Memory B cell (primary cell): ENCODE measurements at regions not wholly inside any gene's neighbourhood (a gene's known extent, or its start where the extent isn't known, plus 50 kb on each side); places are given as distances from the start of the nearest gene placed in this dataset.
"Not testable (repeated sequence)": the region's sequence is repeated elsewhere in the genome, so short reads cannot be mapped to it uniquely, and the experiment has no call there.

ENCODE experiments used
- ATAC-seq: fragments of 150-1000 bp; cut with Tn5 transposase; 2 replicates; pipeline ENCODE4 v1.10.0; 2021; ENCODE audit warnings: low read depth, mild to moderate bottlenecking, moderate library complexity
- DNase-seq, 2 donors: peaks; one replicate each; pipeline ENCODE4 v3.0.0; 2022; ENCODE audit warnings: low spot score in 2 of 2
- H3K27ac Mint-ChIP-seq: one replicate; pipeline ENCODE4 v1.8.0; 2022; ENCODE audit warnings: mild to moderate bottlenecking, moderate library complexity, mixed read lengths
- H3K27me3 Mint-ChIP-seq: one replicate; pipeline ENCODE4 v1.8.0; 2022; ENCODE audit warnings: mixed read lengths
- H3K36me3 Mint-ChIP-seq: one replicate; pipeline ENCODE4 v1.8.0; 2022; ENCODE audit warnings: mild to moderate bottlenecking, mixed read lengths
- H3K4me1 Mint-ChIP-seq: one replicate; pipeline ENCODE4 v1.8.0; 2022; ENCODE audit warnings: mixed read lengths
- H3K4me3 Mint-ChIP-seq: one replicate; pipeline ENCODE4 v1.8.0; 2022; ENCODE audit warnings: mild to moderate bottlenecking, moderate library complexity, mixed read lengths
- H3K9me3 Mint-ChIP-seq: one replicate; pipeline ENCODE4 v1.8.0; 2022; ENCODE audit warnings: mixed read lengths

DNA sequence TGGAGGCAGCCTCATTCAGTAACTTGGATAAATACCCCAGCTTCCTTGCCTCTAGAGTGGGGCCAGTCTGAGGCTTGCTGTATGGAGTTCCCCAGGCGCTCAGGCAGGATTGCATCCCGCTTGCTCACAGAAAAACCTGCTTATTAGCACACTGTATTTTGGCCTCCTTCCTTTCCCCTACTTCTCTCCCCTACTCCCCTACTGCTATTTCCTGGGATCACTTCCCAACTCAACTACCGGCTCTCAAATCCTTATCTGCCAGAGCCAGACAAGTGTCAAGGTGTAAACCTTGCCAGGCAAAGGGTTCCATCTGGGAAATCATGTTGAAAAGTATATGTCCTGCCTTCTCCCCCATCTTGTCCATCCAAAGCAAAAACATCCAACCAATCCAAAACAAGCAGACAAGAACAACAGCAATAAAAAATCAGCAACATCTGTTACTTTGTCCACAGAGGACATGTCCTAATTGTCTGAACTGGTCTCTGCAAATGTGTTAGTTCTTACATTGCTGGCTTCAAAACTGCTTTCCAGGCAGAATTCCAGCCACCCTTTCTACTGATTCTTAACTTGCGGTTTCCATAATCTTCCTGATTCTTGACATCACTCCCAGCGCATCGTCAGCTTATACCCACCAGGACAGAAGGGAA is 164.1 kb upstream of the SEMA6A start:
- no peaks in the 10 kb centered on the region for H3K4me1 Mint-ChIP-seq
- no peaks in the 10 kb centered on the region for H3K36me3 Mint-ChIP-seq
- no peak overlapping the region for H3K4me3 Mint-ChIP-seq
- H3K27me3 Mint-ChIP-seq: peaks cover 5% of the 10 kb centered on the region
- H3K9me3 Mint-ChIP-seq: peaks cover 3% of the 10 kb centered on the region
- no peak for DNase-seq
- ATAC-seq: no peak
- no peak overlapping the region for H3K27ac Mint-ChIP-seq

GRCh38 chr5:116738239-116738614 is 163.6 kb upstream of the SEMA6A start:
- Mint-ChIP-seq H3K4me1 (no peaks in the 10 kb centered on the region), H3K27ac (no peak overlapping the region), H3K36me3 (no peaks in the 10 kb centered on the region), H3K4me3 (no peak overlapping the region), H3K27me3 (peaks cover 5% of the 10 kb centered on the region), H3K9me3 (no peaks in the 10 kb centered on the region)
- no peak for DNase-seq
- ATAC-seq: no peak

DNA sequence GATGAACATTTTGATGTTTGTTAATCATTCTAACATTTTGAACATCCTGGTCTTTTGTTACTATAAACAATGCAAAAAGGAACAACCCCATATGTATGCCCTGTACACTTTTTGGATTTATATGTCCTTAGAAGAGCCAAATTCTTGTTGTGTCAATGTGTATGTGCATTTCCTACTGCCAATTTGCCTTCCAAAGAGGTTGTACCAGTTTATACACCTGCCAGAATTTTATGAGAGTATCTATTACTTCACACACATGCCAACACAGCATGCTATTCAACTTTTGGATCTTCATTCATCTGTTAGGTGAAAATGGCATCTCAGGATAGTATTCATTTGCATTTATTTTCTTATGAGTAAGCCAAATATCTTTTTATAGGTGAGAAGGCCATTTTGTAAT is 162.0 kb upstream of the SEMA6A start:
- no peak for ATAC-seq
- Mint-ChIP-seq H3K27ac (no peak overlapping the region), H3K4me1 (no peaks in the 10 kb centered on the region), H3K36me3 (no peaks in the 10 kb centered on the region), H3K4me3 (no peak overlapping the region), H3K9me3 (no peaks in the 10 kb centered on the region), H3K27me3 (peaks cover 6% of the 10 kb centered on the region)
- DNase-seq: no peak

DNA sequence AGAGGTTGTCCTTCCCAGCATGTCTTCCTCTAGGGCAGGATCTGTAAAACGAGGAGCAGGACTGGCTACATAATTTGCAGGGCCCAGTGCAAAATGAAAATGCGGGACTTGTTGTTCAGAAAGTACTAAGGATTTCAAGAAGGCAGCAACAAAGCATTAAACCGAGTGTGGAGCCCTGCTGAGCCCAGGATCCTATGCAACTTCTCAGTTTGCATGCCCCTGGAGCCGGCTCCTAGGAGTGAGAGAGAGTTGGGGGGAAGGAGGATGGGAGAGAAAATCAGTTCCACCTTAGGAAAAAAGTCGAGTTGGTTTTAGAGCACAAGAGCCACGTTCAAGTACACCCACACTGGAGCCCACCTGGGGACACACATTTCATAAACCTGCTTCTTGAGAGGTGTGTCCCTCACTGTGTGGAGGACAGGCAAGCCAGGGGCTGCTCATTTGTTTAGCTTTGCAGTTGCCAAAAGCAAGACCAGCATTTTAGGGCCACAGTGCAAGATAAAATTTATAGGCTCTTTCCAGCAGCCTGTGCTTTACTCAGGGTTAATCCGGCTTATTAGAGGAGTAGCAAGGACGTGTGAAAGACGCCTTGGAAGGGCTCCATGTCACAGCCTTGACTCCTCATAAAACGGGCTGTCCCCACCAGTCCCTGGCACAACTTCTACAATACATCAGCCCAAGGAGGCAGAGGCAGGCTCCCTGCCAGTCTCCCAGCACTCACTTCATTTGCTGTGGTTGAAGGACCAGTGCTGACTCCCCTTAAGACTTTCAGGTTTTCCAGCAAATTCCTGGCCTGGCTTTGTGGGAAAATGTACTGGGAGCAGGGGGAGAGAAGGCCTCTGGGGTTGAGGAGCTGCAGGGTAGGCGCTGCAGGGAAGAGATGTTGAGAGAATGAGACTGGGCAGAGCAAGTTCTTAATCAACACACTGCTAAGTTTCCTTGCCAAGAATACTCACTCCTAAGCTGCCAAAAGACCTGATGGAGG is 159.7 kb upstream of the SEMA6A start:
- ATAC-seq: no peak

DNA sequence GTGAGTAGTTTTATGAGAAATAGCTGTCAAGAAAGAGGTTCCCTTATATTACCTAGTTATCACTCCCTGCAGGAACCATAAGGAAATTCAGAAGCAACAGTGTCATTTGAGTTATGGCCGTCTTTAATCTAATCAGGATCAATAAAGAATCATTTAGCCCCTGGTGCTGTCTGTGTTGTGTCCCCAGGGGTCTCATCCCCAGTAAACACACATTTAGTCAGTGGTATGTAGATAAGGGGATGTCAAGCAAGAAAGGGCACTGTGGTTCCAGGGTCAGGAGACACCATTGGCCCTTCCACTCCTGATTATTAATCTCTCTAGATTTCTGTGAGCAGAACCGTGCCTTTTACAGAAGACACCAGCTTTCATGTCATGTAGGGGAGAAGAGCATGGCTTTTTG is 158.0 kb upstream of the SEMA6A start:
- H3K4me1 Mint-ChIP-seq: no peaks in the 10 kb centered on the region
- H3K4me3 Mint-ChIP-seq: no peak overlapping the region
- no peaks in the 10 kb centered on the region for H3K9me3 Mint-ChIP-seq
- DNase-seq: no peak
- ATAC-seq: no peak
- no peak overlapping the region for H3K27ac Mint-ChIP-seq
- peaks cover 4% of the 10 kb centered on the region for H3K27me3 Mint-ChIP-seq
- no peaks in the 10 kb centered on the region for H3K36me3 Mint-ChIP-seq

More for the DNA sequence above, 159.7 kb upstream of the SEMA6A start:
- peaks cover 4% of the 10 kb centered on the region for H3K27me3 Mint-ChIP-seq
- H3K9me3 Mint-ChIP-seq: no peaks in the 10 kb centered on the region
- H3K36me3 Mint-ChIP-seq: no peaks in the 10 kb centered on the region
- no peaks in the 10 kb centered on the region for H3K4me1 Mint-ChIP-seq
- H3K4me3 Mint-ChIP-seq: no peak overlapping the region
- no peak for DNase-seq
- no peak overlapping the region for H3K27ac Mint-ChIP-seq

- H3K4me1 Mint-ChIP-seq: no peaks in the 10 kb centered on the region
- no peak overlapping the region for H3K27ac Mint-ChIP-seq
- no peak for ATAC-seq
- H3K27me3 Mint-ChIP-seq: peaks cover 6% of the 10 kb centered on the region
- no peaks in the 10 kb centered on the region for H3K36me3 Mint-ChIP-seq
- H3K4me3 Mint-ChIP-seq: no peak overlapping the region
- DNase-seq: no peak
- H3K9me3 Mint-ChIP-seq: no peaks in the 10 kb centered on the region
These were observed 156.8 kb upstream of the SEMA6A start for GRCh38 chr5:116731432-116731831.

- Mint-ChIP-seq H3K4me1 (no peaks in the 10 kb centered on the region), H3K9me3 (no peaks in the 10 kb centered on the region), H3K27me3 (peaks cover 6% of the 10 kb centered on the region), H3K4me3 (no peak overlapping the region), H3K36me3 (no peaks in the 10 kb centered on the region), H3K27ac (no peak overlapping the region)
- no peak for DNase-seq
- no peak for ATAC-seq
These were observed 156.1 kb upstream of the SEMA6A start for GRCh38 chr5:116730706-116731105.

DNA sequence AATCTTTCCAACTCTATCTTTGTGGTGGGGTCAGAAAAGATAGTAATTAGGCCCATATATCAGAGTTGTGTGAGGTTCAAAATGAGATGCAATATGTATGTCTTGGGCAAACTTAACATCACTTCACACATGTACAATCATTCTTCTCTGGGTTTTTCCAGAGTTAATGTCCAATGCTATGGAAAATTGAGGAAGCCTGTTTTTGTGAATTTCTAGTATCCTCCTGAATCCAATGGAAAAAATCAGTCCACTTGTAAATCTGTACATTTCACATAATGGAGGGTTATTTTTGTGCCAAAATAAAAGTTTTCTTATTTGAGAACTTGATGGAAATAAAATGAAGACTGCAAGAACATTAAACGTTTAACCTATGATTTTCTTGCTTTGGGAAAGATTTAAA is 155.6 kb upstream of the SEMA6A start:
- H3K9me3 Mint-ChIP-seq: no peaks in the 10 kb centered on the region
- no peaks in the 10 kb centered on the region for H3K4me1 Mint-ChIP-seq
- H3K27ac Mint-ChIP-seq: no peak overlapping the region
- peaks cover 6% of the 10 kb centered on the region for H3K27me3 Mint-ChIP-seq
- H3K4me3 Mint-ChIP-seq: no peak overlapping the region
- DNase-seq (no peak), ATAC-seq (no peak)
- H3K36me3 Mint-ChIP-seq: no peaks in the 10 kb centered on the region

- Mint-ChIP-seq H3K27me3 (peaks cover 6% of the 10 kb centered on the region), H3K4me3 (no peak overlapping the region), H3K27ac (no peak overlapping the region), H3K4me1 (no peaks in the 10 kb centered on the region), H3K36me3 (no peaks in the 10 kb centered on the region), H3K9me3 (no peaks in the 10 kb centered on the region)
- DNase-seq: no peak
- ATAC-seq: no peak
These were observed 152.6 kb upstream of the SEMA6A start for GRCh38 chr5:116727248-116727647.

DNA sequence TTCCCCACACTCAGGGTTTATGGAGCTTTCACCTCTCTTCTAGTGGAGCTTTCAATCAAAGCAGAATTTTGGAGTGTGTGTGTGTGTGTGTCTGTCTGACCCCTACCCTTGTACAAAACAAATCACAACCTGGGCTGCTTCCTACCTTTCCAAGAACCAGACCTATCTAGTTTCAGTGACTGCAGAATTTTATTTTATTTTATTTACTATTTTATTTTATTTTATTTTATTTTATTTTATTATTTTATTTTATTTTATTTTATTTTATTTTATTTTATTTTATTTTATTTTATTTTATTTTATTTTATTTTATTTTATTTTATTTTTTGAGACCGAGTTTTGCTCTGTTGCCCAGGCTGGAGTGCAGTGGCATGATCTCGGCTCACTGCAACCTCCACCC is 151.6 kb upstream of the SEMA6A start:
- H3K27ac Mint-ChIP-seq, ATAC-seq, H3K9me3 Mint-ChIP-seq, H3K36me3 Mint-ChIP-seq, H3K27me3 Mint-ChIP-seq, H3K4me1 Mint-ChIP-seq, DNase-seq, H3K4me3 Mint-ChIP-seq: not testable (repeated sequence)

DNA sequence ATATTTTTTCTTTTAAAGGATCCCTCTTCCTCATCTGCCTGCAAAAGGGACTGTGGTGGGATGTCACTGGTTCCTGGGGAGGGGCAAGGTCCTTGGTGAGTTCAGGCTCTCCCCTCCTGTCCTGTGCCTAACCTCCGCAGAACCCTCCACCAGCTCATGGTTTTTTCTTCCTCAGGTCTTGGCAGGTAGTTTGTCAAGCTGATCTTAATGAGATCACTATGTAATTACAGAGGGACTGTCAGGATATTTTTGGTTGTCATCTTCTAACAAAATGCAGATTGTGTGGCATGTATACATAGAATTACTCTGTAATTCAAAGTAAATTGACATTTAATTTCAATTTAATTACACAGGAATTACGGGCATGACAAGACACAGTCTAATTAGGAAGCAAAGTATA is 150.3 kb upstream of the SEMA6A start:
- Mint-ChIP-seq H3K27me3 (peaks cover 3% of the 10 kb centered on the region), H3K4me3 (no peak overlapping the region), H3K9me3 (no peaks in the 10 kb centered on the region), H3K4me1 (no peaks in the 10 kb centered on the region), H3K27ac (no peak overlapping the region), H3K36me3 (no peaks in the 10 kb centered on the region)
- DNase-seq (no peak), ATAC-seq (no peak)

GRCh38 chr5:116722651-116723050 is 148.0 kb upstream of the SEMA6A start:
- DNase-seq: no peak
- Mint-ChIP-seq H3K4me3 (no peak overlapping the region), H3K9me3 (no peaks in the 10 kb centered on the region), H3K36me3 (no peaks in the 10 kb centered on the region), H3K27ac (no peak overlapping the region), H3K27me3 (peaks cover 4% of the 10 kb centered on the region), H3K4me1 (no peaks in the 10 kb centered on the region)
- no peak for ATAC-seq

DNA sequence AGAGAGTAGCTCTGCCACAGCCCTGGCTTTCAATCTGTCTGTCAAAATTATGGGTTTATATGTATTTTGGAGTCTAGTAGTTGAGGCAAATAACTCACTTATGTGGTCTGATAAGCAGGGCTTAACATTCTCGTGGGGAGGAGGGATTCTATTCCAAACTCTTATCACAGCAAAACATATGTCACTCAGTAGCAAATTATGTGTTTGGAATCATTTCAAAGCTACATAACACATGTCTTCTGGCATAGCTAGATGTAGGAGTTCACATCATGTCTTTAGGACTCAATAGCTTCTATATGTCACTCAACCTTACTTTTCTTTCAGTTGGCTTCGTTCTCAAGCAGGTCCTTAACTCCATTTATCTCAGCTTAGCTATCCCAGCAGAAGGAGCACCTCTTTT is 144.5 kb upstream of the SEMA6A start:
- H3K9me3 Mint-ChIP-seq: peaks cover 2% of the 10 kb centered on the region
- H3K4me3 Mint-ChIP-seq: no peak overlapping the region
- DNase-seq (no peak), ATAC-seq (no peak)
- peaks cover 2% of the 10 kb centered on the region for H3K27me3 Mint-ChIP-seq
- no peaks in the 10 kb centered on the region for H3K4me1 Mint-ChIP-seq
- H3K27ac Mint-ChIP-seq: no peak overlapping the region
- no peaks in the 10 kb centered on the region for H3K36me3 Mint-ChIP-seq

DNA sequence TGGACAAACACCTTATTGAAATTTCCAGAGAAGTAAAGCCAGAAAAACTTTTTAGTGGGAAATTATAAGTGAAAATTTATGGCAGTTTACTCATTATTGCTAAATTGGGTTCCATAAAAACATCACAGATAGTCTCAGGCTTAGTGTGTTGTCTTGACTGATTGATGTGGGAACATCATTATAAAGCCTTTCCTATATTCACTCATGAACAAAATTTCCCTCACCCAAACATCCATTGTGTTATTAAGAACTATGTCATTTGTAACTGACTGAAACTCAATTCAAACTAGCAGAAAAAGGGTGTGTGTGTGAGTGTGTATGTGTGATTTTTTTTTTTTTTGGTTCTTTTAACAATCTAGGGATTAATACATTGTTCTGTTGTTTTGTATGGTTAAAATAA is 143.7 kb upstream of the SEMA6A start:
- Mint-ChIP-seq H3K27me3 (peaks cover 2% of the 10 kb centered on the region), H3K9me3 (peaks cover 2% of the 10 kb centered on the region), H3K4me3 (no peak overlapping the region), H3K36me3 (no peaks in the 10 kb centered on the region), H3K4me1 (no peaks in the 10 kb centered on the region), H3K27ac (no peak overlapping the region)
- no peak for DNase-seq
- no peak for ATAC-seq
